ENCODE measurements at regions not wholly inside any gene's neighbourhood (a gene's known extent, or its start where the extent isn't known, plus 50 kb on each side); places are given as distances from the start of the nearest gene placed in this dataset.

GRCh38 chr2:71941726-71942525 is 205.7 kb downstream of the CYP26B1 start:
- H3K27me3 Mint-ChIP-seq (ENCODE audit: low read depth) = no peaks in the 10 kb centered on the region
- no peak overlapping the region for H3K4me3 Mint-ChIP-seq
- peaks cover 21% of the 10 kb centered on the region for H3K4me1 Mint-ChIP-seq
- no peak overlapping the region for H3K27ac Mint-ChIP-seq
- H3K9me3 Mint-ChIP-seq = no peaks in the 10 kb centered on the region
- TF ChIP-seq CTCF (IDR thresholded peaks at IDR 0.05; ENCODE audit: unreplicated experiment) = no peak
- DNase-seq (ENCODE audit: low spot score in 2 of 2, unreplicated experiment in 2 of 2) = no peak
- H3K36me3 Mint-ChIP-seq = no peaks in the 10 kb centered on the region

- Mint-ChIP-seq H3K27me3 (ENCODE audit: low read depth) (no peaks in the 10 kb centered on the region), H3K9me3 (no peaks in the 10 kb centered on the region), H3K4me3 (no peak overlapping the region), H3K27ac (no peak overlapping the region), H3K36me3 (no peaks in the 10 kb centered on the region), H3K4me1 (peaks cover 22% of the 10 kb centered on the region)
- DNase-seq (ENCODE audit: low spot score in 2 of 2, unreplicated experiment in 2 of 2) = no peak
- TF ChIP-seq CTCF (IDR thresholded peaks at IDR 0.05; ENCODE audit: unreplicated experiment) = no peak
Observed at GRCh38 chr2:71940695-71941094, 207.0 kb downstream of the CYP26B1 start.

- no peak overlapping the region for H3K4me3 Mint-ChIP-seq
- no peaks in the 10 kb centered on the region for H3K9me3 Mint-ChIP-seq
- peaks cover 22% of the 10 kb centered on the region for H3K4me1 Mint-ChIP-seq
- no peak for TF ChIP-seq CTCF (IDR thresholded peaks at IDR 0.05; ENCODE audit: unreplicated experiment)
- H3K27me3 Mint-ChIP-seq (ENCODE audit: low read depth) = no peaks in the 10 kb centered on the region
- no peak overlapping the region for H3K27ac Mint-ChIP-seq
- no peaks in the 10 kb centered on the region for H3K36me3 Mint-ChIP-seq
- DNase-seq (ENCODE audit: low spot score in 2 of 2, unreplicated experiment in 2 of 2) = peak in 1 of 2 experiments; percentile 35
Observed at GRCh38 chr2:71939588-71940535, 207.8 kb downstream of the CYP26B1 start.

- Mint-ChIP-seq H3K27ac (no peak overlapping the region), H3K4me1 (peaks cover 22% of the 10 kb centered on the region), H3K9me3 (no peaks in the 10 kb centered on the region), H3K27me3 (ENCODE audit: low read depth) (no peaks in the 10 kb centered on the region), H3K36me3 (no peaks in the 10 kb centered on the region), H3K4me3 (no peak overlapping the region)
- no peak for DNase-seq (ENCODE audit: low spot score in 2 of 2, unreplicated experiment in 2 of 2)
- no peak for TF ChIP-seq CTCF (IDR thresholded peaks at IDR 0.05; ENCODE audit: unreplicated experiment)
Observed at GRCh38 chr2:71938659-71939587, 208.7 kb downstream of the CYP26B1 start.

GRCh38 chr2:71938108-71938507 is 209.6 kb downstream of the CYP26B1 start:
- no peak overlapping the region for H3K4me3 Mint-ChIP-seq
- H3K4me1 Mint-ChIP-seq = peaks cover 23% of the 10 kb centered on the region
- no peaks in the 10 kb centered on the region for H3K9me3 Mint-ChIP-seq
- H3K27me3 Mint-ChIP-seq (ENCODE audit: low read depth) = no peaks in the 10 kb centered on the region
- no peak overlapping the region for H3K27ac Mint-ChIP-seq
- no peak for TF ChIP-seq CTCF (IDR thresholded peaks at IDR 0.05; ENCODE audit: unreplicated experiment)
- H3K36me3 Mint-ChIP-seq = no peaks in the 10 kb centered on the region
- DNase-seq (ENCODE audit: low spot score in 2 of 2, unreplicated experiment in 2 of 2) = no peak

All from mesothelial cell of epicardium (in vitro differentiated cells).